GM10266 (cell line): ENCODE measurements at regions not wholly inside any gene's neighbourhood (a gene's known extent, or its start where the extent isn't known, plus 50 kb on each side); places are given as distances from the start of the nearest gene placed in this dataset.

Source experiments
- DNase-seq: peaks from one replicate; pipeline ENCODE4 v3.0.0; 2012; ENCODE audit errors: extremely low spot score
- TF ChIP-seq, protein P1 (sequence below): IDR thresholded peaks from 2 replicates; pipeline ENCODE4 v1.5.1; 2012; ENCODE audit warnings: mild to moderate bottlenecking, low read depth; ENCODE audit not compliant: control insufficient read depth, insufficient read depth; ENCODE audit errors: missing control alignments

DNA sequence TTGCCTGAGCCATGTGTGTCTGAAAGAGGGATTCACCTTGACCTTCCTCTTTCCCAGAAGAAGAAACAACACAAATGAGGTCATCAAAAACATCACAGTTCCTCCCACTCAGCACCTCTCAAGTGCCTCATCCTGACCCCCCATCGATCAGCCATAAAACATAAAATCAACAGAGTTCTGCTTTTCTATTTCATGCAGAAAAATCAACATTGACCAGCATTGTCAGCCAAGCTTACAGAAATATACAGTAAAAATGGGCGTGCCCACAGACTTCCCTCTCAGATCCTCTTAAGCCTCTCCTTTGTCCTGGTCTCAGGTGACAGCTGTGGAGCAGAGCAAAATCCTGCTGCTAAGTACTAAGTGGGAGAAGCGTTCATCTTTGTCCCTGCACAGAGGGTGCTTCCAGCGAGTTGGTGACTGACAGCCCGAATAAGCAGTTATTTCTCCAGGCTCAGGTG, 213.3 kb downstream of the OLFM4 start:
- TF ChIP-seq, protein P1, sequence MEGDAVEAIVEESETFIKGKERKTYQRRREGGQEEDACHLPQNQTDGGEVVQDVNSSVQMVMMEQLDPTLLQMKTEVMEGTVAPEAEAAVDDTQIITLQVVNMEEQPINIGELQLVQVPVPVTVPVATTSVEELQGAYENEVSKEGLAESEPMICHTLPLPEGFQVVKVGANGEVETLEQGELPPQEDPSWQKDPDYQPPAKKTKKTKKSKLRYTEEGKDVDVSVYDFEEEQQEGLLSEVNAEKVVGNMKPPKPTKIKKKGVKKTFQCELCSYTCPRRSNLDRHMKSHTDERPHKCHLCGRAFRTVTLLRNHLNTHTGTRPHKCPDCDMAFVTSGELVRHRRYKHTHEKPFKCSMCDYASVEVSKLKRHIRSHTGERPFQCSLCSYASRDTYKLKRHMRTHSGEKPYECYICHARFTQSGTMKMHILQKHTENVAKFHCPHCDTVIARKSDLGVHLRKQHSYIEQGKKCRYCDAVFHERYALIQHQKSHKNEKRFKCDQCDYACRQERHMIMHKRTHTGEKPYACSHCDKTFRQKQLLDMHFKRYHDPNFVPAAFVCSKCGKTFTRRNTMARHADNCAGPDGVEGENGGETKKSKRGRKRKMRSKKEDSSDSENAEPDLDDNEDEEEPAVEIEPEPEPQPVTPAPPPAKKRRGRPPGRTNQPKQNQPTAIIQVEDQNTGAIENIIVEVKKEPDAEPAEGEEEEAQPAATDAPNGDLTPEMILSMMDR = no peak
- no peak for DNase-seq

DNA sequence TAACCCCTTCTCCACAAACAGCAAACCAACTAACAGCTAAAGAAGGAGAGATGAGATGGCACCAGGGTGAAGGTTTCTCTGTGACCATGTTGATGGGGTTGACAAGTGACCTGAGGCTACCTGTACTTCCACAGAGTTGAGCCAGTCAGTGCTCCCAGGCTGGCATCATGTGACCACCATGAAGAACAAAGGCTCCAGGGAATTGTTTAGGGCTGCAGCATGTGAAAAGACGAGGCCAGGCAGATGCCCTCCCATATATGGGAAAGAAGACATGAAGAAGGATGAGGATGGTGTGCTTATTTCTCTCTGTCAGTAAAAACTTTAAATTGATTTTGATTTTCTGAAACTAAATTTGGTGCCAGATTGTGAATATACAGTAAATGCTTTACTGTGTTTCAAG, 220.6 kb downstream of the OLFM4 start:
- TF ChIP-seq, protein P1 = no peak
- DNase-seq = no peak

DNA sequence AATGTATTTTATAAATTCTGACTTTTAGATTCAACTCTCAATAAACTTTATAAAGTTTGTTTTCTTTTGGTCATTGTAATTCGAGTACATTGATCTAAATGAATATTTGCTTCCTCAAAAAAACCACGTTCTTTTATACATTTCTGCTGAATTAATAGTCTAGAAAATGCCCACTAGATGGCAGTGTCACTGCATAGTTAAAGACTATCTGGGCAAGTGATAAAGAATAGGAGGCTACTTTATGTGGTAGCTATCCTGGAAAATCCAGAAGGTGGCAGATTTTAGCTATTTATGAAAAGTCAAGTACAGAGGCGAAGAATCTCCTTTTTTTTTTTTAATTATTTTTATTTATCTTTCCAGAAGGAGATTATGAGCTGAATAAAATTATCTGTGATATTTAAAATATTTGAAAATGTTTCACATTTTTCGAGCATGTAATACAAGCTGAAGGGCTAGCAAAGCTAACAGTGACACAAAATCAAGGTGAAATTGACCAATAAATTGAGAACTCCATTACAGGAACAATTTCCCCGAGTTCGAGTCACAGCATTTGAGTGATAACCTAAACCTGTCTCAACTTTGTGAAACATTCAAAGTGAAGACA, 221.8 kb downstream of the OLFM4 start:
- DNase-seq = peak; percentile 24
- TF ChIP-seq, protein P1 = peak; percentile 73

DNA sequence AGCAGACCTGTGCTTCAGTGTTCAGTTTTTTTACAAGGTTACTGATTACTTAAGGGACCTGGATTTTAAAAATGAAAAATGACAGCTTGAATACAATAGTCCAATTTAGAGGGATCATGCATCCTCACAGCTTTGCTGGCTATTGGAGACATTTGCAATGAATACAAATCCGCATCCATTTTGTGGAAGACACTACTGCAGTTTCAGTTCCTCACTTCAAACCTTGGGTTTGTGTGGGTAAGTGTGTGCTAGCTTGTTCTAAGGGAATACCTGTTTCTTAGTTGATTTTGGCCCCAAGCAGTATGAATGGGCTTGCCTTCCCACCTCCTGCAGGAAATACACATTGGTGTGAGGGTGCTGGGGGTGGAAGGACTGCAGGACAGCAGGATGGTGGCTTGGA, 222.4 kb downstream of the OLFM4 start:
- TF ChIP-seq, protein P1 = no peak
- no peak for DNase-seq

DNA sequence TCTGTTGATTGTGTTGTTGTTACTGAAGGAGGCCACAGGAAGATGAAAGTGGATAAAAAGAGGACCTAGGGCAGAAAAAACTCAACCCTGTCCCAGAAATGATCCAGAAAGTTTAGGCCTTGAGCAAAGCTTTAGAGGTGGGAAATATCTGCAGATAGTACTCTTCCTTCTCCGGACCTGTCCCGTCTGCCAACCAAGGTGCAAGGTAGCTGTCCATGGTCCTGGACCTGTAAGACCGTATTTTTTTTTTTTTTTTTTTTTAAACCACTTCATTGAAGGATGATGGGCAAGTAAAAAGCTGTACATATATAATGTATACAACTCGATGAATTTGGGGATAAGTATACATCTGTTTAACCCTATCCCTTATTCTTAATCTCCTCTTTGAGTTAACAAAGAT, 225.9 kb downstream of the OLFM4 start:
- no peak for DNase-seq
- TF ChIP-seq, protein P1 = no peak

DNA sequence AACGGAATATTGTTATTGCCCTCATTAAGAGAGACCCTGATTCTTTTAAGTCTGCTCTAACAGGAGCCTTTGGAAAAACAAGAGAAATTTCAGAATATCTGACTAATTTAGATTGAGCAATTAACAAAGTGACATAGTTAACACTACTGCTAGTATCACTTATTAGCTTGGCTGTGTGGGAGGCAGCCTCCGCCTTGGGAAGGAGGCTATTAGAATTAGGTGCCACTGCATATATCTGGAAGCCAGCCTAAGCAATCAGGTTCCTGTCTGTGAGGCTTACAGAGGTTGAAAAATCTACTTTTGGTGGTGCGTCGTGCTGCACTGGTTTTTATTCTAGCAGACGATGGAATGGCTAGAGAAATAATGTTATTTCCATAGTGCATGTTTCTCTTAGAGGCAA, 227.2 kb downstream of the OLFM4 start:
- TF ChIP-seq, protein P1 = no peak

DNA sequence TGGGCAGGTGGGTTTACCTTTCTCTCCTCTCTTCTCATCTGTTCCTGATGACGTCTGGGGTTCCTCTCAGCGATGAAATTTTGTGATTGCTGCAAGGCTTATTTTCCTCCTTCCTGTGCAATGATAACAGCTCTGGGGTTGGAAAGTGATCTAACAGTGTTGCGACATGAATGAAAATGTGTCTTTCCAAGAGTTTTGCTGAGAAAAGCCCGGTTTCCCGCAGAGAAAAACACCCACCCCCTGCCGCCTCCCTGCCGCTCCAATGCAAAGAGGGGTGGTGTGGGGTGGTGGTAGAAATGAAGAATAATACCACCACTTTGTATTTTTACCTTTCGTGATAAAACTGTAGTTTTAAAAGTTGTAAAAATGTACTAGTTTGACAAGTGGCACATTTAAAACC, 232.0 kb downstream of the OLFM4 start:
- TF ChIP-seq, protein P1 = no peak
- DNase-seq = no peak

More for the DNA sequence above, 227.2 kb downstream of the OLFM4 start:
- DNase-seq = no peak
